HG02623 (cell line): ENCODE measurements at regions not wholly inside any gene's neighbourhood (a gene's known extent, or its start where the extent isn't known, plus 50 kb on each side); places are given as distances from the start of the nearest gene placed in this dataset.
"Not testable (repeated sequence)": the region's sequence is repeated elsewhere in the genome, so short reads cannot be mapped to it uniquely, and the experiment has no call there.

ENCODE experiments used
- ATAC-seq: cut with Tn5 transposase; IDR thresholded peaks from one replicate; pipeline ENCODE4 v1.9.1; 2021; ENCODE audit warnings: moderate library complexity; ENCODE audit not compliant: unreplicated experiment

DNA sequence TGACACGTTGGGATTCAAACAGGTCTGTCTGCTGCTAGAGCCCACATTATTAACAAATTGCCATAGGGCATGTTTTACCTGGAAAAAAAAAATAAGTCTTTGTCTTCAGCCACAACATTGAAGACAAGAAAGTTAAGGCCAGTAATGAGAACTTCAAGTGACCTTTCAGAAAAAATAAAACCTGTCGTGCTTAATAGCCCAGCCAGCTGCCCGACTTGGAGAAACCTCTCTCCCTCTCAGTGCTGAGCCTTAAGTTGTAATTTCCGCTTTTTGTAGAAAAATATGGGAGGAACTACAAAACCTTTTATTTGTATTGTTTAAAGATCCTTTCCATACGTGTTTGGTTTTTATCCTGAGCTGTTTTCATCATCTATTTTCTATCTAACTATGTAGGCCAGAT, 454.3 kb upstream of the SLITRK6 start:
- ATAC-seq: not testable (repeated sequence)

DNA sequence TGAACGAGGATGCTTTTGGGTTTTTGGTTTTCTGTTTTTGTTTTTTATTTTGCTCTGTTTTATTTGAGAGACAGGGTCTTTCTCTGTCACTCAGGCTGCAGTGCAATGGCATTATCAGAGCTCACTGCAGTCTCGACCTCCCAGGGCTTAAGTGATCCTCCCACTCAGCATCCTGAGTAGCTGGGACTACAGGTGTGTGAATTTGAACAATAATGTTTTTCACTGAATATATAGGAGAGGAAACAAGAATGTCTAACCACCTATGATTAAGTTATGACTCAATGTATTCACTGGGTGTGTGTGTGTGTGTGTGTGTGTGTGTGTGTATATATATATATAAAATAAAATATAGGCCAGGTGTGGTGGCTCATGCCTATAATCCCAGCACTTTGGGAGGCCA, 456.6 kb upstream of the SLITRK6 start:
- ATAC-seq: not testable (repeated sequence)

- ATAC-seq: no peak
These were observed 470.3 kb upstream of the SLITRK6 start for GRCh38 chr13:86269511-86269910.

DNA sequence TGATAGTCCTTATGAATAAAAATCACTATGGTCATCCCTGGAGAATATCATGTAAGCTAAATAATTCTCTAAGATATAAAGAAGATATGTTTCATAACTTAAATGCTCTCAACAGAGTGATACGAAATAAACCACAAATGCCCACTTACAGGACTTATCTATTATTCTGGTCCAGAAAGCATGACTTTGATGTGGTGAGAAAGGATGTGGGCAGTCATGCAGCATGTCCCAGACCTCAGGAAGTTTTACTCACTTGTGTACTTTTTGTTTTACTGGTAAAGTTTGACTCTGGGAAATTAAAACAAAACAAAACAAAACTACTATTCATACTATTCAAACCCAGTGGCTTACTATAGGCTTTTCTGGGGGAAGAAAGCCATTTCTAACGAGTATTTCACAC, 483.2 kb upstream of the SLITRK6 start:
- peak; percentile 59 for ATAC-seq

DNA sequence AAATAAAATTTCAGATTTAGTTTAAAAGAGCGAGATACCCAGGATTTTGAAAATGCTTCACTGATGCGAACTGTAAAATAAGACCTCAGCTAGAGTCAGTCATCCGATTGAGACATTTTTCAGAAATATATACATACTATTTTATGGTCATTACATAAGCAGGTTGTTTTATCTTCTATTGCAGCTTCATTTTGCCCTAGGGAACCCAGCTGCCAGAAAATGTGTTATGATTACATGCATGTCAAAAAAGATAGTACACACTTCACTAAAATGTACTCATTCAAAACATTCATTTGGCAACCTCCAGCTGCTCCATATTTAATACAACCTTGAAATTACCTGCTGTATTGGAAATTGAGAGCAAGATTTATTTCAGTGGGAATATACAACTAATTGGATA, 483.8 kb upstream of the SLITRK6 start:
- ATAC-seq: no peak

DNA sequence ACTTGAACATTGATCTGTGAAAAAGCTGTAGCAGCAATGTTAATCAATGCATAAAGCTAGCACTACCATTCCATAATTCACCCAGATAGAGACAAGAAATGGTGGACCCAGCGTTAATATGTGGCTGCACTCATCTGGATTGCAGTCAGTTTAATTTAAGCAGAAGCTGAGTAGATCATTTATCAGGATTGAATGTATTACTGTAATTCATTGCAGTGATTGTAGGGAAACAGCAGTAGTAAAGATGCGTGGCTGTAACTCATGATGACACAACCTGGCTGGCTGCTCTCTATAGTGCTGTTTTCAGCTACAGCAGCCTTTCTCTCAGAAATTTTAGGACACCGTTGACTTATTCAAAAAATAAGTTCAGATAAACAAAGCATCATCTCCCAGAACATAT, 499.5 kb upstream of the SLITRK6 start:
- no peak for ATAC-seq

GRCh38 chr13:86299128-86299527, 499.9 kb upstream of the SLITRK6 start:
- ATAC-seq: no peak

- ATAC-seq: no peak
These were observed 510.7 kb upstream of the SLITRK6 start for GRCh38 chr13:86309881-86310280.

DNA sequence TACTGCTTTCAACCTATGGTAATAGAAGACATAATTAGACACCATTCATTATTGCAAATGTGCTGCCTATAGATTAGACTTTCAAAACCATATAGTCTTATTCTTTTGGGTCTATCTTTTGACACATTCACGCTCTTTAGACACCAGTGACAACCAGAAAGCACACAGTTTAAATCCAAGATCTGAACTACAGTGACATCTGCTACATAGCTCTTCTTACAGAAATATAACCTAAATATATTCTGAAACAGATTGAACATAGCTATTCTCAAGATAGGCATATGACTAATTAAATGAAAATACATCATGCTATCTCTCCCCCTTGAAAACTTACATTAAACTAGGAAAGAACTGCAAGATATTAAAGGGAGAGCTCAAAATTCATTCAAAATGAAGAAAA, 514.2 kb upstream of the SLITRK6 start:
- no peak for ATAC-seq

GRCh38 chr13:86318450-86318849, 519.2 kb upstream of the SLITRK6 start:
- ATAC-seq: no peak

GRCh38 chr13:86324191-86324590, 525.0 kb upstream of the SLITRK6 start:
- no peak for ATAC-seq

DNA sequence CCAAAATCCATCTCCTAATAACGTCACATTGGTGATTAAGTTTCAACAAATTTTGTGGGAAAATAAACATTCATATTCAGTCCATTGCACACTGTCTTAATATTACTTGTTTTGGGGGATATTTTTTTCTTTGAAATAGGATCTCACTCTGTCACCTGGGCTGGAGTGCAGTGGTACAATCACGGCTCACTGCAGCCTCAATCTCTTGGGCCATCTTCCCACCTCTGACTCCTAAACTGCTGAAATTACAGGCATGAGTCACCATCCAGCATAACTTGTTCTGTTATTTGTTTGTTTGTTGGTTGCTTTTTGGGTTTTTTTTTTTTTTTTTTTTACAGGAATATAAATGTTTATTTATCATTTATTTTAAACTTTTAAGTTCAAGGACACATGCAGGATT, 556.1 kb upstream of the SLITRK6 start:
- no peak for ATAC-seq

GRCh38 chr13:86357106-86357505, 557.9 kb upstream of the SLITRK6 start:
- ATAC-seq: no peak

GRCh38 chr13:86363749-86364148, 564.5 kb upstream of the SLITRK6 start:
- not testable (repeated sequence) for ATAC-seq

DNA sequence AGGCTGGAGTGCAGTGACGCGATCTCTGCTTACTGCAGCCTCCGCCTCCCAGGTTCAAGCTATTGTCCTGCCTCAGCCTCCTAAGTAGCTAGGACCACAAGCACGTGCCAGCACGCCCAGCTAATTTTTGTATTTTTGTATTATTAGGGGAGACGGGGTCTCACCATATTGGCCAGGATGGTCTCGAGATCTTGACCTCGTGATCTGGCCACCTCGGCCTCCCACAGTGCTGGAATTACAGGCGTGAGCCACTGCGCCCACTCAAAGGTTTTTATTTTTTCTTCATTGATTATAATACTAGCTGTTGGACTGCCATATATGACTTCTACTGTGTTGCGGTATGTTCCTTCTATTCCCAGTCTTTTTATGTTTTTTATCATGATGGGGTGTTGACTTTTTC, 569.7 kb upstream of the SLITRK6 start:
- ATAC-seq: no peak

- ATAC-seq: no peak
These were observed 578.2 kb upstream of the SLITRK6 start for GRCh38 chr13:86377451-86377850.

DNA sequence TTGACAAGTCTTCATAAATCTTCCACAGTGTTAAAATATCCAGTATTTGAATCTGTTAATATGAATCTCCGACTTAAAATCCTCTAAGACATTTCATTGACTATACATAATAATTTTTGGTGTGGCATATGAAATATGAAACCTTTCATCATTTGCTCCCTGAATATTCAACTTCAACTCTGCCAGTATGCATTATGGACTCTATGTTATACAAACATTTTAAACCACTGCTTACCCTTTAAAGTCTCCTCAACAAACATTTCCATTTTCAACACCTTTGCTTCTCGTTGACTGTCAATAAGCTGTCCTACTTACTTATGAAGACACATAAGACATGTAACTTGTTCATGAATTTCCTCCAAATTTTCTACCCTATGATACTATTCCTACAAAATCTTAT, 579.4 kb upstream of the SLITRK6 start:
- ATAC-seq: no peak

GRCh38 chr13:86383151-86383550, 583.9 kb upstream of the SLITRK6 start:
- no peak for ATAC-seq

- no peak for ATAC-seq
These were observed 584.3 kb upstream of the SLITRK6 start for GRCh38 chr13:86383561-86383960.

- ATAC-seq: no peak
These were observed 598.4 kb upstream of the SLITRK6 start for GRCh38 chr13:86397635-86398034.

- ATAC-seq: no peak
These were observed 600.4 kb upstream of the SLITRK6 start for GRCh38 chr13:86399572-86399971.

DNA sequence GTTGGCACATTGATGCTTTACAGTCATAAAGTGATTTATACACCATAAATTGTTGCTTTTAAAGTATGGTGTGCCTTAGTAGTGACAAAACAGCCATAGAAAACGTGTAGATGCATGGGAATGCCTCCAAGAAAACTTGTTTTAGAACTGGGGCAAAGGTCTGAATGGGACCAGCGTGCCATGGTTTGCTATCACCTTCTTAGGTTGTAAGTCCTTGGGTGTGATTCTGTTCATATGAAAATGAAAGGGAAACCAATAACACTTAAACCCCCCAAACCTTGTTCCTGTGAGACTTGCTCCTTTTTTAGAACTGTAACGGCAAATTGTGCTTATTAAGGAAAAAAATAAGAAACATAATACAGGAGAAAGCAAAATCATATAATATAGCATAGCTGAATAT, 603.3 kb upstream of the SLITRK6 start:
- ATAC-seq: no peak

DNA sequence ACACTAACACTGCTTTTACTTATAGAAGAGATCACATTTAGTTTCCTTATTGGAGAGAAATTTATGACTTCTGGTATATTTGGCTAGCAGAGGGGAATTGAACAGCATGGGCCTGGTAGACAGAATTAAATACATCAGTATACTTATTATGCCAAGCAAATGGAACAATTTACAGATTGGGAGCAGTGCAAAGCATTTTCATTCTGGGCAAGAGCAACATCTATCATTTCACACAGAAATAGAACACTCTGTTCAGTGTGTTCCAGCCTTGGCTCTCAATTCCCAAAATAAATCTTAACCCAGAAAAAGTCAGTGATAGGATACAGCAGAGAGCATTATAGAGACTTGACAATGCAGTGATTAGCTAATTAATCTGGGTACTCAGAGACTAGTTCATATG, 604.0 kb upstream of the SLITRK6 start:
- no peak for ATAC-seq
